Psoas muscle (tissue), 7 donors: ENCODE measurements at regions not wholly inside any gene's neighbourhood (a gene's known extent, or its start where the extent isn't known, plus 50 kb on each side); places are given as distances from the start of the nearest gene placed in this dataset.

ENCODE experiments used
- ATAC-seq, 4 donors: fragments of 200-7000 bp; cut with Tn5 transposase; one replicate each; pipeline ENCODE4 v1.9.1; 2020; ENCODE audit warnings: moderate library complexity in 3 of 4, mild to moderate bottlenecking in 2 of 4
- DNase-seq, 2 donors: peaks; one replicate each; pipeline ENCODE4 v3.0.0-alpha.2; 2020
- H3K27ac ChIP-seq: fragments of 200-600 bp; one replicate; pipeline ENCODE4 v1.8.0; 2022
- H3K27me3 ChIP-seq, 3 donors: fragments of 200-600 bp in 1 of 3; one replicate each; pipeline versions ENCODE4 v1.6.1 to v1.8.0; 2013 to 2022; ENCODE audit warnings: low read length in 2 of 3, mild to moderate bottlenecking in 2 of 3, moderate library complexity in 1 of 3; ENCODE audit not compliant: insufficient read depth in 3 of 3
- H3K36me3 ChIP-seq, 2 donors: fragments of 200-600 bp in 1 of 2; one replicate each; pipeline versions ENCODE4 v1.6.1 to v1.8.0; 2013 to 2022; ENCODE audit warnings: low read depth in 1 of 2, mild to moderate bottlenecking in 1 of 2, moderate library complexity in 1 of 2; ENCODE audit not compliant: insufficient read depth in 1 of 2
- H3K4me1 ChIP-seq: fragments of 200-600 bp; one replicate; pipeline ENCODE4 v1.8.0; 2022
- H3K4me3 ChIP-seq: fragments of 200-600 bp; one replicate; pipeline ENCODE4 v1.8.0; 2022; ENCODE audit warnings: mild to moderate bottlenecking
- H3K9me3 ChIP-seq: fragments of 200-600 bp; one replicate; pipeline ENCODE4 v1.8.0; 2022
- WGBS, 3 donors: extraction: QIAGEN DNeasy Blood & Tissue Kit; methylation state at CpG; one replicate each; pipeline versions ENCODE4 v1.1.6 to v1.1.7; 2013; 5-methylcytosine and 5-hydroxymethylcytosine counted together
- intact Hi-C, 2 donors: fragments of 100-400 bp; cut with DNase I; formaldehyde crosslinking; loops; one replicate each; pipeline versions ENCODE4 v1.11.0 to v1.14.2; 2022
- TF ChIP-seq, protein P1 (sequence below): fragments of 200-600 bp; IDR thresholded peaks from one replicate; pipeline ENCODE4 v1.8.0; 2022; ENCODE audit warnings: antibody characterized with exemption
- donor health status: healthy with polysubstance abuse.
- donor health status: DM: no; HTN: no; CAD: no; lungs with moderate emphysema.
- donor health status: Bipolar disorder and iron deficiency.
- donor health status: healthy.
- donor health status: DM: yes; HTN: yes; CAD: no.
- donor health status: DM: no; HTN: no; CAD: no.
- donor health status: DM: yes; HTN: yes; CAD: no.

DNA sequence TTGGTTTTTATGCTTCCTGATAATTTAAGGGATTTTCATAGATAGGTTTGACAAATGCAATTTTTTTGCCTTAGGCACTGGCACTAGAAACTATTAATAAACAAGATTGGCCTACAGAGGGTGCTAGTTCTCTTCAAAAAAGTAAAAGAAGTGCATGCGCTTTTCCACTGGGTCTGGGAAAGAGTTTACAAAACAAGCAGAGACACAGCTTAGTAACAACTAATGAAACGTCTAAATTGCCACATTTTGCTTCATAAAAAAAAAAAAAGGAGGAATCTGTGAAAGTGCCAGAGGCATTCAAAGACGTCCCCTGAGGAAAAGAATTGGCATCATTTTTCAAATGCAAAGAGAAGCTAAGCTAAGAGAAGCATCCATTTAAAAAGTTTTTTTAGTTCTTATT is 58.3 kb upstream of the EEA1 start:
- intact Hi-C loops = loop anchor here (2.0 to 5.0 kb wide), 4 partner anchors 409 to 1115 kb away; no protein-coding TSS in a partner anchor
- TF ChIP-seq, protein P1, sequence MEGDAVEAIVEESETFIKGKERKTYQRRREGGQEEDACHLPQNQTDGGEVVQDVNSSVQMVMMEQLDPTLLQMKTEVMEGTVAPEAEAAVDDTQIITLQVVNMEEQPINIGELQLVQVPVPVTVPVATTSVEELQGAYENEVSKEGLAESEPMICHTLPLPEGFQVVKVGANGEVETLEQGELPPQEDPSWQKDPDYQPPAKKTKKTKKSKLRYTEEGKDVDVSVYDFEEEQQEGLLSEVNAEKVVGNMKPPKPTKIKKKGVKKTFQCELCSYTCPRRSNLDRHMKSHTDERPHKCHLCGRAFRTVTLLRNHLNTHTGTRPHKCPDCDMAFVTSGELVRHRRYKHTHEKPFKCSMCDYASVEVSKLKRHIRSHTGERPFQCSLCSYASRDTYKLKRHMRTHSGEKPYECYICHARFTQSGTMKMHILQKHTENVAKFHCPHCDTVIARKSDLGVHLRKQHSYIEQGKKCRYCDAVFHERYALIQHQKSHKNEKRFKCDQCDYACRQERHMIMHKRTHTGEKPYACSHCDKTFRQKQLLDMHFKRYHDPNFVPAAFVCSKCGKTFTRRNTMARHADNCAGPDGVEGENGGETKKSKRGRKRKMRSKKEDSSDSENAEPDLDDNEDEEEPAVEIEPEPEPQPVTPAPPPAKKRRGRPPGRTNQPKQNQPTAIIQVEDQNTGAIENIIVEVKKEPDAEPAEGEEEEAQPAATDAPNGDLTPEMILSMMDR = peak; percentile 63
- no peaks in the 10 kb centered on the region for H3K27me3 ChIP-seq
- DNase-seq = no peak
- peak overlapping the region; percentile 23 for H3K4me3 ChIP-seq
- peaks cover 5% of the 10 kb centered on the region for H3K9me3 ChIP-seq
- peaks cover 12% of the 10 kb centered on the region for H3K4me1 ChIP-seq
- peak overlapping the region; percentile 72 for H3K27ac ChIP-seq
- WGBS, 3 donors = 0 to 1% (median 0%) methylated on average over 3 of the region's 3 CpGs
- ATAC-seq = peak; percentile 80 to 96 (median 88)
- no peaks in the 10 kb centered on the region for H3K36me3 ChIP-seq

- DNase-seq (peak; percentile 25 to 68), ATAC-seq (peak; percentile 87 to 91 (median 88))
- no peaks in the 10 kb centered on the region for H3K27me3 ChIP-seq
- H3K4me1 ChIP-seq = peaks cover 12% of the 10 kb centered on the region
- peaks cover 5% of the 10 kb centered on the region for H3K9me3 ChIP-seq
- H3K27ac ChIP-seq = peak overlapping the region; percentile 72
- H3K4me3 ChIP-seq = peak overlapping the region; percentile 23
- H3K36me3 ChIP-seq = no peaks in the 10 kb centered on the region
- TF ChIP-seq, protein P1 = no peak
- WGBS, 3 donors = 40 to 59% (median 45%) methylated on average over 4 of the region's 4 CpGs
- intact Hi-C loops = loop anchor here (2.0 to 5.0 kb wide), 4 partner anchors 409 to 1114 kb away; no protein-coding TSS in a partner anchor
Measured at GRCh38 chr12:92987846-92988621, 58.9 kb upstream of the EEA1 start.

- TF ChIP-seq, protein P1 = no peak
- 47 to 70% (median 55%) methylated on average over 1 of the region's 1 CpG for WGBS, 3 donors
- Histone ChIP-seq H3K27ac (peak overlapping the region; percentile 72), H3K9me3 (peaks cover 4% of the 10 kb centered on the region), H3K4me1 (peaks cover 12% of the 10 kb centered on the region), H3K36me3 (no peaks in the 10 kb centered on the region), H3K4me3 (no peak overlapping the region), H3K27me3 (no peaks in the 10 kb centered on the region)
- intact Hi-C loops = loop anchor here (5.0 kb wide), 2 partner anchors 419 to 1114 kb away; no protein-coding TSS in a partner anchor
- no peak for DNase-seq
- no peak for ATAC-seq
Measured at GRCh38 chr12:92988622-92989130, 59.6 kb upstream of the EEA1 start.

GRCh38 chr12:92989715-92990484 is 60.8 kb upstream of the EEA1 start:
- Histone ChIP-seq H3K4me3 (no peak overlapping the region), H3K27me3 (no peaks in the 10 kb centered on the region), H3K9me3 (peaks cover 4% of the 10 kb centered on the region), H3K36me3 (no peaks in the 10 kb centered on the region), H3K4me1 (peaks cover 12% of the 10 kb centered on the region), H3K27ac (no peak overlapping the region)
- DNase-seq (no peak), ATAC-seq (no peak)
- 79 to 86% (median 81%) methylated on average over 3 of the region's 3 CpGs for WGBS, 3 donors
- intact Hi-C loops = loop anchor here (5.0 kb wide), 2 partner anchors 417 to 1112 kb away; no protein-coding TSS in a partner anchor
- TF ChIP-seq, protein P1 = no peak
